ENCODE measurements at regions not wholly inside any gene's neighbourhood (a gene's known extent, or its start where the extent isn't known, plus 50 kb on each side); places are given as distances from the start of the nearest gene placed in this dataset.
"Not testable (repeated sequence)": the region's sequence is repeated elsewhere in the genome, so short reads cannot be mapped to it uniquely, and the experiment has no call there.

DNA sequence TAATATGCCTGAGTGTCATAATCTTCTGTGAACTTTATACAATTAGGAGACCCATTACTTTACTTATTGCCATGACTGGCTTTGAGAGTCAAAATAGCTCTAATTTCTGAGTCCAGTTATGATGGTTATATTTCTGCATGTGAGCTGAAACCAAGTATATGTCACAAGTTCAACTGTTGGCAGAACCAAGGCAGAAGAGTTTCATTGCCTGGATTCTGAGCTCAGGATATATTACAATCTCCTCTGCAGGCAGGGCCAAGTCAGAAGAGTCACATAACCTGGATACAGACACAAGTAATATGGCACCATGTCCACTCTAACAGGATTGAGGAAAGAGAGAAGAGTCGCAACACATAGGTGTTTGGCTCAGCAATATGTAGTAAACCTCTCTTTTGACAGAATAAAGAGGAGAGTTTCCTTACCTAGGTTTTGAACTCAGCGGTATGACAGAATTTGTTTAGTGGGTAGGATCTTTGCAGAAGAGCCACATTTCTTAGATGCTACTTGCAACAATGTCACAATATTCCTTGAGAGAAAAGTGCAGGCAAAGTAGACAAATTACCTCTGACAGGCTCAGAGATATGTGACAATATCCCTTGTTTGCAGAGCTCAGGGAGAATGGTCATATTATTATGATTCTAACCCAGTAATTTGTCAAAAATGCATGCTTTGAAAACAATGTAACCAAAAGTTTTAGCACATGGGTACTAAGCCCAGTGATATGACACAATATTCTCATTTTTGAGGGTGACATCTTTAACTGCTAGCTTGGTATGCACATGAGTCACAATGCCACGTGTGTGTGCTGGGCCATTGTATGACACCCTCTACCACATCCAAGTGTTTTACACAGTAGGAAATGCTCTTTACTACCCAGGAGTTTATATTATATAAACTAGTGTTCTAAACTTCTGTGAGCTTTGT is 895.3 kb upstream of the AMELY start:
- DNase-seq (ENCODE audit: low read depth) = peak; percentile 55

DNA sequence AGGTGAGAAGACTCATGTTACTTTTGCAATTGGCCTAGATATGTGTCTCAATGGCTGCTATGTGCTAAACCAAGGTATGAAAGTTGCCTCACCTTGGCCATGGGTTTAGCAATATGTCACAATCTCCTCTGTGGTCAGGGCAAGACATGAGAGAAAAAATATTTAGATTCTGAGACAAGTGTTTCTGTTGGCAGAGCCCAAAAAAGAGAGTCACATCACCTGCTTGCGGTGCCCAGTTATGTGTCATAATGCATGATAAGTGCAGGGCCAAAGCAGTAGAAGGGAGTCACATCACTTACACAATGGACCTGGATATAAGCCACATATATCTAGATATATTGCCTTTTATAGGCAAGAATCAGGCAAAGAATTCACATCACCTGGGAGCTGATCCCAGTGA is 894.1 kb upstream of the AMELY start:
- DNase-seq (ENCODE audit: low read depth) = no peak

DNA sequence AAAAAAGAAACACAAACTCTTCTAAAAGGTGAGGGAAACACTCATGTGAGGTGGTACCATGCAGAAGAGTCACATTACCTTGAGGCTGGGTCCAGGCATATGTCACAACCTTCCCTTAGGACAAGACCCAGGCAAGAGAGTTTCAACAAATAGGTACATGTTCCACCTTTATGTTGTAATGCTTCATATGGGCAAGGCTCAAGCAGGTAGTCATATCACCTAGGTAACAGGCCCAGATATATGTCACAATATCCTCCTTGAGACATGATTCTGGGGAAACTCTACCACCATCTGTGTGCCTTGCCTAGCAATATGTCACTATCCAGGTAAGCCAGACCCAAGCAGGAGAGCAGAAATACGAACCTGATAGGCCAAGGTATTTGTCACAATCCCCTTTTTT is 892.2 kb upstream of the AMELY start:
- DNase-seq (ENCODE audit: low read depth) = no peak

DNA sequence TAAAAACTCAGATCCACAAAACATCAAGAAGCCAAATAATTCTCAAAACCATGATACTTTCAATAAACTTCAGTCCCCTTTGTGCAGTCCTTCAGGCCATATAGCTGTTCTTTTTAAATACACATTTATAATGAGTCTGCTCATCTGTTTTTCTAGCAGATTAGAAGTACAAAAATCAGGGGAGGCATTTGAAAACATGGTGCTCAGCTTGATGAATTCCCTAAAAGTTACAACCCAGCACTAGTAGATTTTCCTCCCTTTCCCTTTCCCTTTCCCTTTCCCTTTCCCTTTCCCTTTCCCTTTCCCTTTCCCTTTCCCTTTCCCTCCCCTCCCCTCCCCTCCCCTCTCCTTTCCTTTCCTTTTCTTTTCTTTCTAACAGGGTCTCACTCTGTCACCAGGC is 884.6 kb upstream of the AMELY start:
- DNase-seq (ENCODE audit: low read depth) = peak; percentile 10

DNA sequence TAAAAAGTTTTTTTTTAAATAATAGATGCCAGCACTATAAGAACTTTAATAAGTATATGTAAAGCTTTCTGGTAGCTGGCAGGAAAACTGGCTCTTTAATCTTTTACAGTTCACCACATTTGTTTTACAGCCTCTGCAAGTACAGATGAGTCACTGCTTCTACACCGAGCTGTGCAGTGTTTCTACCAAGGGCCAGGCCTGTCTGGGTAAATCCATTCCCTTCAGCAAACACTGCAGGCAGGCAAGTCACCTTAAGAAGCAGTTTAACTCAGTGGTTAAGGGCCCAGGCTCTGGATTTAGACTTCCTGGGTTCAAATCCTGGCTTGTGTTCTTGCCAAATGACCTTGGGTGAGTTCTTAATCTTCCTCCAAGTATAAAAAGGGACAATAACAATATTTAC is 882.9 kb upstream of the AMELY start:
- peak; percentile 68 for DNase-seq (ENCODE audit: low read depth)

DNA sequence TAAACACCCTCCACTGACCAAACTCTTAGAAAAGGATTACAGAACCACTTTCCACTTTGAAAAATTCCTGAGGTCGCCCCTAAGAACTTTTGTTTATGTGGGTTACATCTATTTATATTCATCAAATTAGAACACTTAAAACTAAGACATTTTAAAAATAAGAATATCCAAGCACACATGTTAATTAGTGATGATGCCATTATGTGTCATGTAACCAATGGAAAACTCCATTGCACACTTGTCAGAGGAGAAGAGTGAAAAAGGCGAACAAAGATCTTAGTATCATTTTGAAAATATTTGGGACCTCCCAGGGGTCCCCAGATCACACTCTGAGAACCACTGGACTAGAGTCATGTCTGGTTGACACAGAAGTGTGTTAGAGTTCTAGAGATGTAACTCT is 882.4 kb upstream of the AMELY start:
- peak; percentile 40 for DNase-seq (ENCODE audit: low read depth)

DNA sequence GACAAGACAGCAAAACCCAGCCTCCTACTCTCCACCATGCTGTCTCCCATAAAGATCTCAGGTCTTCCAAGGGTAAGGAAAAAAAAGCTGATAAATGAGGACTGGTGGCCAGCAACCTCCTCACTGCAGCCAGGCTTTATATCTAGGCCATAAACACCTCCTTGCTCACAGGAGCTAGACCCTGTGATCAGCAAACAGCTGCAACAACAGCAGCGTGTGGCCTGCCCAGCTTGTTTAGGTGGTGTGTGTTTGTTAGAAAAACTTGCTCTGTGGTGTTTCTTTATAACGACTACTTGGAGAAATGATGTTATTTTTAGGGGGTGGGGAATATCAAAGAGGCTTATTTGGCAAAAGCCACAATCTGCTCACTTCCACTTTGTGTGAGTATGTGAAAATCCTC is 880.9 kb upstream of the AMELY start:
- DNase-seq (ENCODE audit: low read depth) = no peak

DNA sequence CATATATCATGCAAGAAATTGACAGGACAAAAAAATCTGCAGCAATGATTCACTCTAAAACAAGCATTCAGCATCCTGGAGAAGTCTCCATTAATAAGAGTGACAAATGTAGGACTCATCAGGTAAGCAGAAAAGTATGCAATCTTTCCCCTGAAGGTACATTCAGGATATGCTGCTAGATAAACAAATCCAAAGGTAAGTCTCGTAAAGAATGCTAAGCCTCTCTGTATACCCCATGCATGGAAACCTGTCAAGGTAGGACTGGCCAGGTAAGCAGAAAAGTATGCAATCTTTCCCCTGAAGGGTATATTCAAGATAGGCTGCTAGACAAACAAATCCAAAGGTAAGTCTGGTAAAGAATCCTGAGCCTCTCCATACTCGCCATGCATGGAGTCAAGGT is 869.9 kb upstream of the AMELY start:
- DNase-seq (ENCODE audit: low read depth) = no peak

DNA sequence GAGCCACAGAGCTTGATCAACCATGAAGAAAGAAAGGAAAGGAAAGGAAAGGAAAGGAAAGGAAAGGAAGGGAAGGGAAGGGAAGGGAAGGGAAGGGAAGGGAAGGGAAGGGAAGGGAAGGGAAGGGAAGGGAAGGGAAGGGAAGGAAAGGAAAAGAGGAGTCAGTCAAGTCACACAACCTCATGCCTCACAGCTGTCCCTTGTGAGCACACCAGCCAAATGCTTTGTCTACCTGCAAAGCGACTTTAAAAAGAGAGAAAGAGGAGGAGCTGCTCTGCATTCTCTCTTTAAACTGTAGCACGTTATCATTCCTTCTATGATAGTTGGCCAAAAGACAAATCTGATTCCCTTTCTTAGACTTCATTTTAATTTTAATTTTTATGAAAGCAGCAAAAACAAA is 863.9 kb upstream of the AMELY start:
- not testable (repeated sequence) for DNase-seq (ENCODE audit: low read depth)

DNA sequence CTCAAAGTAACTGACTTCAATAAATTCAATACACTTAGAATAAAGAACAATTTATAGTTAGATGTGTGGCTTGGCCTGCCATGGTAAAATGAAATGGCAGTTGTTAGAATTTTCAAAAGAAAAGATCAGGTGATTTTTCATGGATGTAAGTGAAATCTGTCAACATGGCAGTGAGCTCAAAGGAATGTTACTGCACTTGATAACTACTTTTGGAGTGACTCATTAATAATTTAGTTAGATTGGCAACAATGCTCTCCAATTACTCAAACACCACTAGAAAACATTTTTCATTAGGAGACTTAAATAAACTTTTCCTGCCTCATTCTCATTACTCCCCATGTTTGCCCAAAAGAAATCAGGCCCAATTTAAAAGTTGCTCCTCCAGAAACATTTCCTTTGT is 860.2 kb upstream of the AMELY start:
- no peak for DNase-seq (ENCODE audit: low read depth)

DNA sequence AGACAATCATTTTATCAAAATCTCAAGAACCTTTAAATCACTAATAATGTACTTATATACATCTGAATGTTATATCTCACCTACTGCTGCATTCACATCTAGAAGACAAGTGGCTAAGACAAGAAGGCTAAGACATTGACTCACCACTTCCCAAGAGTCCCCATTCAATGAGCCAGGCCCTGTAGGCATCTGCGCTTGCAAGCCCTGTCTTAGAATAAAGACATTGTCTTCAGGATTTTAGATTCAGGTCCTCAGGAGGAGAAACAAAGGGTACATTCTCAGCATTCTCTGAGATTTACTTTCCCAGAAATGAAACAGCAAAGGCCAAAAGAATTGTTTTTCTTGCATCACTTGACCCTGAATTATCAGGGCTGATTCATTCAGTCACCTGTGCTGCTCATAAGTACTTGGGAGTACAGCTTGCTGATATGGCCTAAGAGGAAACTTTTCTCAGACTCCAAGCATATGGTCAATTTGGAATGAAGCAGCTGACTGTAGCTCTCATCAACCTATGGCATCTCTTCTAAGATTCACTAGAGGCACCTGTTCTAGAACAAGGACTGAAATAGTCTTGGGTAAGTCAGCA is 858.3 kb upstream of the AMELY start:
- DNase-seq (ENCODE audit: low read depth) = peak; percentile 2

DNA sequence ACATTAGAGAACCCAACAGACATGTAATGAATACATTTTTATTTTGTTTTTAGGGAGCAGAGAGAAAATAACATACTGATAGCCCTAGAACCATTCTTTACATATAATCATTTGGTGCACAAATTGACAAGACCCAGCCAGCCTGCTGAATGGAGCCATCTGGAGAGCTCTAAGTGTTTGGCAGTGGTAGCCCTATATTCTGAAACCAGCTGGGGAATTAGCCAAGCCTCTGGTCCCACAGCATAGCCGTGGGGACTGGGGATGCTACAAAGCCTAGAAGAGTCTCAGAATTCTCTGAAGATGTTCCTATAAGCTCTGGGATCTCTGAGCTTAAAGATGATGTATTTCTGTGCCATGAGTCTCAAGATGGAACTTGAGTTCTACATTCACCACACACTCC is 857.3 kb upstream of the AMELY start:
- DNase-seq (ENCODE audit: low read depth) = no peak

DNA sequence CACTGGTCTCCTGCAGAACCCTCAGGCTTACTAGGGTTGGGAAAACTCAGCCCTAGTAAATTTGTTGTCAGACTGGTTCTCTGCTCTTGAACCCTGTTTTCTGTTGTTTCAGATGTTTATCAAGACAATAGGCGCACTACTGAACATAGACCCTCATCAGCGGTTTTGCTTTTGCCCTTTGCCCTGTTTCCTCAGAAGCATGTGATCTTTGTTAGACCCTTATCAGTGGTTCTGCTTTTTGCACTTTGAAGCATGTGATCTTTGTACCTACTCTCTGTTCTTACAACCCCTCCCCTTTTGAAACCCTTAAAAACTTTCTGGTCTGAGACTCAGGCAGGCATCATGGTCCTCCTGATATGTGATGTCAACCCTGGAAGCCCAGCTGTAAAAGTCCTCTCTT is 842.2 kb upstream of the AMELY start:
- no peak for DNase-seq (ENCODE audit: low read depth)

DNA sequence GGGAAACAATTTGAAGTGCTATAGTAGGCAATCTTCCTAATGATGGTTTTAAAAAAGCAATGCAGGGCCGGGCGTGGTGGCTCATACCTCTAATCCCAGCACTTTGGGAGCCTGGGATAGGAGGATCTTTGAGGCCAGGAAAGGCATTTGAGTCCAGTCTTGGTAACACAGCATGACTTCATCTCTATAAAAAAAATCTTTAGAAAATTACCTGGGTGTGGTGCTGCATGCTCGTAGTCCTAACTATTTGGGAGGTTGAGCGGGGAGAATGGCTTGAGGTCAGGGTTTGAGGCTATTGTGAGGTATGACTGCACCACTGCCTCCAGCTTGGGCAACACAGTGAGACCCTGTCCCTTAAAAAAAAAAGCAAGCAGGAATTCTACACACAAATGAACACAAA is 835.2 kb upstream of the AMELY start:
- no peak for DNase-seq (ENCODE audit: low read depth)

DNA sequence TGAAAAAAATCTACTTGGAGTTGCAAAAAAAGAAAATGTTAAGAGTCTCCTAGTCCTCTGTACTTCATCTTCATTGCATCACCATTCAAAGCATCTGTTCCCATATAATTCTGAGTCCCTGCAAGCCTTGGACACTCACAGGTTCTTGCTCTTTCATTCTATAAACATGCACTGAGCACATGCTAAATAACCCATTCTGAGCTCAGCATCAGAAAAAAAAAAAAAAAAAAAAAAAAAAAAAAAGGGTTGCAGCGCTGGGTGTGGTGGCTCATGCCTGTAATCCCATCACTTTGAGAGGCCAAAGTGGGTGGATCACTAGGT is 834.0 kb upstream of the AMELY start:
- no peak for DNase-seq (ENCODE audit: low read depth)

DNA sequence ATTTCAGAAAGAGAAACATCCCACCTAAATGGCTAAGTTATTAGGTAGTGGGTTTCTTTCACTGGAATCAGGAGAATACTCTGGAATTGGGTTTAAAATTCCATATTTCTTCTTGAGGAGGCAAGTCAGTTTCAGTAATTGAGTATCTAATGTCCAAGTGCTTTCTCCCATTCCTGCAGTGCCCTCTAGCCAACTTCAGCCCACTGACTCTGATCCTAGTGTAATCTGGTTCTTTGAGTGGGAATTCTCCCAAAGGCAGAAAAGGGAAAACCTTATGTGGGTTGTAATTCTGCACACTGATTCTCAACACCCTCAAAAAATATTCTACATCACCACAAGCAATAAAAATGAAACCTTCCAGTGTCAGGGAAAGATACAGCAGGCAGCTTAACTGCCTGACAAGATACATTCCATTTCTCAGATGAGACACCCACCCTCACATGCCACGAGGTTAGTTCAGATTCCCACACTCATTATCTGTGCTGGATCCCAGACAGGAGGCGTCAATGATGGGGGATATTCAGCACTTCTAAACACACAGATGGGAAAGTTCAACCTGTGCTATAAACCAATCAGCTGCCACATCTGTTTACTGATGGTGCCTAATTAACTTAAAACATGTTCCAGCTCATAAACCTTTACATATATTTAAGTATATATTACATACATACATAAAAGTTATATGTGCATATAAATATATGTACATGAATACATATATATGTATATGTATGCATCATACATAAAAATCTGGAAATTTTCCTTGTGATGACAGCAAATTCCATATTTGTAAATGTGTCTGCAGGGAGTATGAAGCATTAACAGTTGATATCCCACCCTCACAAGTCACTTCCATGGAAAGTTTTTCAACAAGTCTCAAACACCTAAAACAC is 833.4 kb upstream of the AMELY start:
- DNase-seq (ENCODE audit: low read depth) = peak; percentile 13

DNA sequence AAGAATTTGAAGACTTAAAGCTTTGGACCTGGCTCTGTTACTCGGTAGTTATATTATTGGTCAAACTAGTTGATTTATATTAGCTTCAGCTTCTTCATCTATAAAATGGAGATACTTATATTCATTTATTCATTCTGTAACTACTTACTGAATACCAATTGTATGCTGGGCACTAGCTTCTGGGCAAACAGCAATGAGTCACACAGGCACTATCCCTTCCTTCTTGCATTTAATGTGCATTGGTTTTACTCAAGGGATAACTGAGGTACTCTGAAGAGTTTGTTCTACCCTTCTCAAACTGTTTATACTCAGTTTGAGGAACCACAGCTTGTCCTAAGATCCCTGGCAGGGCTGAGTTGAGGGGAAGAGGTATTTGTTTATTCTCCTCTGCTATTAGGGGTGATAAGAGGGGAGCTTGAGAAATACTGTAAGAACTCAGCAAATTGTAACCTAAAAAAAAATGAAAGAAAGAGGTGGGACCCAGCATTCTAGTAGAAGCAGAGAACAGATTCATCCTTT is 825.4 kb upstream of the AMELY start:
- DNase-seq (ENCODE audit: low read depth) = peak; percentile 5

DNA sequence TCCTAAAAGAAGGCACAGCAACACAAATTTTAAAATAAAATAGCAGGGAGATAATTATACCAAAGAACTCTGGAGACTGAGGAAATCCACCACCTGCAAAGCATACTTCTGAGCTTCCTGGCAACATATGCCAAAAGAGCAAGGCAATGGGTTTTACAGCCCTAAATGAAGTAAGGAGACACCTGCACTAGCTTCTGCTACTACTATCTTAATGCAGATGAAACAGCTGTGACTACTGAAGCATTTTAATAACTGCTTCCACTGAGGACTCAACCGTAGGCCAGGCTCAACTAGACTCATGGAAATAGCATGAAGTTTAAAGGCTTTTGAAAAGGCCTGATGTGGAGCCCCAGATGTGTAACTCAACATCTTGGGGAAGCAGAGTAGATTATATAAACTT is 820.1 kb upstream of the AMELY start:
- DNase-seq (ENCODE audit: low read depth) = no peak

DNA sequence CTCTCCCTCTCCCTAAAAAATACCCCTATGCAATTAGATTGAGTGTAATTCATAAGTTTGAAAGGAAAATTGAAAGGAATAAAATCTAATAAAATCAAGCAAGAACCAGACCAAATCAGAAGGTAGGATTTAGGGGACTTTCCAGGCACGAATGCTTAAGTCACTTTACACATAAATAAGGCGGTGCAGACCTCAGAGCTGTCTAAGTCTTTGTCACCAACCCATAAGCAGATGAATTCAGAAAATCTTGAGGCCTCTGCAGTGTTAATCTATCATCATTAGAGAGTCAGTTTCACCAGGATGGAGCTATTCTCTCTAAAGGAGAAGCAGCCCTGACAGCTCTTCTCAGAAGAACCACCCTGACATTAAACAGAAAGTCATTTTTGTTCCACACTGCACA is 819.1 kb upstream of the AMELY start:
- DNase-seq (ENCODE audit: low read depth) = no peak

DNA sequence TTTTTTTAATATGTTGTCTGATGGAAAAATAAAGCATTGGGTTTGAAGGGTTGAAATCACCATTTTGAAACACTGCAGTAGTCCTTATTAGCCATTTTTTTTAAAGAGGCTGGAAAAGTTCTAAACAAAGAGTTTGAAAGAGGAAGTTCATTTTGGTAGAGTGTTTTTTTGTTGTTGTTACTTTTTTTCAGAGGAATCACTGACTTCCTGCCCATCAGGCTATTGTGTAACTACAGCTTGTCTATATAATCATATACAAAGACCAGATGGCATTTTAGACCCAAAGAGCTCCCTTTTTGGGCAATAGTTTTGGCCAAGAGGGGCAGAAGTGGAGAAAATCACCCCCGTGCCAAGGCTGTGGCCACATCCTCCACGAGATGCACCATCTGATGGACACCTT is 818.5 kb upstream of the AMELY start:
- no peak for DNase-seq (ENCODE audit: low read depth)

DNA sequence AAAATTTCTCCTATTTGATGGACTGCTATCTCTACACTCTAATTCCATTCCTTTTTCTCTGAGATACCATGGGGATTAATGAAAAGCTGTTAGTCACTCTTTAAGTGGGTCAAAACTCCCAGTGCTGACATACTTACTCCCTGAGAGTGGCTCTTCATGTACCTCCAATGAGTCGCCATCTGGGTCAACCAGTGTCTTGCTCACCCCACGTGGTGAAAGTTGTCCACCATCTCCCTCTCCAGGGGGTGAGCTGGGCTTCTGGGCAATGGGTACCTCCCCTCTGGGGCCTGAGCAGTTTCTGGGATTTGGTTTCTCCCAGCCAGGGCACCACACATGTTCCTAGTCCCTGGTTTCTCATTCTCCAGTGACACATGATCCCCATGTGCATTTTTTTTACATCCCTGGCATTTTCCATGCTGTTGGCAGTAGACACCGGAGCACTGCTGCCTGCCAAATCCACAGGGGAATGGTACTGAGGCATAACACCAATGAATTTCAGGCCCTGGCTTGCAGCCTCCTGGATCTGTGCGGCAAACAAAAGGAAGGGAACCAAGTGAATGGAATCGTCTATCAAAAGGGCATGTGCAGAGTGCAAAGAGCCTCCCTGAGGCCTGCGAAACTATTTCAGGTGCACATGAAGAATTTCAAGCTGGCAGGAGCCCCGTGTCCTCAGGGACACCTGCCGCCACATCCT is 817.9 kb upstream of the AMELY start:
- DNase-seq (ENCODE audit: low read depth) = peak; percentile 47

DNA sequence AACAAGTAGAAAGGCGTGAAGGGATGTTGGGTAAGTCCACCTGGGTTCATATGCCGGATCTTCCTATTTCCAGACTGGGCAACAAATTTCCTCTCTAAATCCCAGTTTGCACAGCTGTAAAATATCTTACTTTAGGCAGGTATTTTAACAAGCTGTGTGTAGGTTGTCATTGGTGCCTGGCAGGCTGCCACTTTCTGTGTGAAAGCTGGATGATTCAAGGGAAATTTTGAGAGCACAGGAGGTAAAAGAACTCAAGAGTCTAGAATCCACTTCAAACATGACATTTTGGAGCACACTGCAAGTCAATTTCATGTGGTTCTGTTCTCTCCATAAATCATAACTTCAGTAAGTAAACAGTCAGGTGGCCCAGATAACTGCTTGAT is 817.4 kb upstream of the AMELY start:
- peak; percentile 24 for DNase-seq (ENCODE audit: low read depth)

All from ELR (cell line).